Smooth muscle cell (in vitro differentiated cells): ENCODE measurements at regions not wholly inside any gene's neighbourhood (a gene's known extent, or its start where the extent isn't known, plus 50 kb on each side); places are given as distances from the start of the nearest gene placed in this dataset.
A peak's percentile ranks its signal among the peaks of the same experiment; 100 is the strongest.

Experiments
- DNase-seq: peaks from one replicate; lab custom pipeline; 2025; ENCODE audit not compliant: unreplicated experiment; lab: John Stamatoyannopoulos, UW
- H2AFZ ChIP-seq: fragments of 200-600 bp; sonication (generic); 2 replicates; pipeline ENCODE4 v1.6.0; 2016; ENCODE audit warnings: antibody characterized with exemption, low read depth, mild to moderate bottlenecking
- H3F3A ChIP-seq: fragments of 200-600 bp; sonication (generic); 2 replicates; pipeline ENCODE4 v1.6.0; 2017; ENCODE audit warnings: antibody characterized with exemption, low read depth
- H3K27ac ChIP-seq: fragments of 200-600 bp; sonication (generic); 2 replicates; pipeline ENCODE4 v1.5.1; 2016; ENCODE audit warnings: low read depth, mild to moderate bottlenecking
- H3K27me3 ChIP-seq: fragments of 200-600 bp; sonication (generic); 2 replicates; pipeline ENCODE4 v1.6.1; 2016; ENCODE audit warnings: low read depth, mild to moderate bottlenecking
- H3K36me3 ChIP-seq: fragments of 200-600 bp; sonication (generic); 2 replicates; pipeline ENCODE4 v1.5.1; 2016; ENCODE audit warnings: low read depth
- H3K4me1 ChIP-seq: fragments of 200-600 bp; sonication (generic); 2 replicates; pipeline ENCODE4 v1.5.1; 2016; ENCODE audit warnings: low read depth
- H3K4me2 ChIP-seq: fragments of 200-600 bp; sonication (generic); 2 replicates; pipeline ENCODE4 v1.6.0; 2016; ENCODE audit warnings: mild to moderate bottlenecking
- H3K4me3 ChIP-seq: fragments of 200-600 bp; sonication (generic); 2 replicates; pipeline ENCODE4 v1.5.1; 2016; ENCODE audit warnings: mild to moderate bottlenecking
- H3K79me2 ChIP-seq: fragments of 200-600 bp; sonication (generic); 2 replicates; pipeline ENCODE4 v1.6.0; 2016; ENCODE audit warnings: low read depth, mild to moderate bottlenecking
- H3K9ac ChIP-seq: fragments of 200-600 bp; sonication (generic); 2 replicates; pipeline ENCODE4 v1.6.0; 2016; ENCODE audit warnings: low read depth
- H3K9me3 ChIP-seq: fragments of 200-600 bp; sonication (generic); replicated peaks from 2 replicates; pipeline ENCODE4 v1.5.1; 2016; ENCODE audit warnings: low read depth
- H4K20me1 ChIP-seq: fragments of 200-600 bp; sonication (generic); 2 replicates; pipeline ENCODE4 v1.6.0; 2016; ENCODE audit warnings: low read depth
- CTCF ChIP-seq: fragments of 200-600 bp; sonication (generic); IDR thresholded peaks from 2 replicates; pipeline ENCODE4 v1.5.1; 2017; ENCODE audit warnings: borderline replicate concordance, mild to moderate bottlenecking, antibody characterized with exemption; ENCODE audit not compliant: insufficient read depth, poor library complexity, severe bottlenecking
- WGBS: methylation state at CpG from one replicate; pipeline ENCODE4 v1.1.7; 2016; ENCODE audit warnings: low lambda C conversion rate; 5-methylcytosine and 5-hydroxymethylcytosine counted together

GRCh38 chr2:62361964-62362363 is 144.0 kb downstream of the TMEM17 start:
- Histone ChIP-seq H3K4me2 (no peak overlapping the region), H3F3A (no peaks in the 10 kb centered on the region), H3K27ac (no peak overlapping the region), H3K4me3 (no peak overlapping the region), H3K79me2 (no peaks in the 10 kb centered on the region), H3K27me3 (no peaks in the 10 kb centered on the region), H3K9ac (no peak overlapping the region), H3K9me3 (no peaks in the 10 kb centered on the region), H2AFZ (no peak overlapping the region), H3K36me3 (no peaks in the 10 kb centered on the region), H3K4me1 (peaks cover 6% of the 10 kb centered on the region), H4K20me1 (no peaks in the 10 kb centered on the region)
- 95% methylated on average over 2 of the region's 2 CpGs for WGBS
- TF ChIP-seq CTCF, result no peak
- no peak for DNase-seq

DNA sequence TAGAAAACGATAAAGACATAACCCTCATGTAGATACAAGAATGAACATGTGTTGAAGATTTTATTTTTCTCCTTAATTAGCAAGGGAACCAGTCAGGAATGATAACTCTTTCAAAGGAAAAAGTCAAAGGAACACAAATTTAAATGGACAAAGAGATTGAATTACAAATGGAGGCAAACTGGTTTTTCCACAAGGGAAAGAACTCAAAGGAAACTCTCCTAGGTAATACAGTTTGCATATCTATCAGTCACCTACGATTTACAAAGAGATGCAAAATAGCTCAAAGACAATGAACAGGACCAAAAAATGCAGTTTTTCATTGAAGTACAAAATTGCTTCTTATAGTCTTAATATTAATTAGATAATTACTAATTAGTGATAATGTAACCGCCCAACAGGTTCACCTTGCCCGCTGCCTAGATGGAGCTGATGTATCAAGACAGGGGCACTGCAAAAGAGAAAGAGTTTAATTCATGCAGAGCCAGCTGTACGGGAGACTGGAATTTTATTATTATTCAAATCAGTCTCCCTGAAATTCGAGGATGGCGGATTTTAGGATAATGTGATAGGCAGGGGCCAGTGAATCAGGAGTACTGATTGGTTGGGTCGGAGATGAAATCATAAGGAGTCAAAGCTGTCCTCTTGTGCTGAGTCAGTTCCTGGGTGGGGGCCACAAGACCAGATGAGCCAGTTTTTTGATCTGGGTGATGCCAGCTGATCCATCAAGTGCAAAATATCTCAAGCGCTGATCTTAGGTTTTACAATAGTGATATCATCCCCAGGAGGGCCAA is 151.0 kb downstream of the TMEM17 start:
- 44% methylated on average over 9 of the region's 9 CpGs for WGBS
- Histone ChIP-seq H3K27ac (peak overlapping the region; percentile 2), H3K79me2 (no peaks in the 10 kb centered on the region), H3K4me3 (no peak overlapping the region), H3F3A (no peaks in the 10 kb centered on the region), H3K4me1 (no peaks in the 10 kb centered on the region), H2AFZ (no peak overlapping the region), H3K36me3 (no peaks in the 10 kb centered on the region), H3K4me2 (no peak overlapping the region), H3K27me3 (no peaks in the 10 kb centered on the region), H4K20me1 (no peaks in the 10 kb centered on the region), H3K9me3 (no peaks in the 10 kb centered on the region), H3K9ac (no peak overlapping the region)
- no peak for TF ChIP-seq CTCF
- DNase-seq, result no peak

DNA sequence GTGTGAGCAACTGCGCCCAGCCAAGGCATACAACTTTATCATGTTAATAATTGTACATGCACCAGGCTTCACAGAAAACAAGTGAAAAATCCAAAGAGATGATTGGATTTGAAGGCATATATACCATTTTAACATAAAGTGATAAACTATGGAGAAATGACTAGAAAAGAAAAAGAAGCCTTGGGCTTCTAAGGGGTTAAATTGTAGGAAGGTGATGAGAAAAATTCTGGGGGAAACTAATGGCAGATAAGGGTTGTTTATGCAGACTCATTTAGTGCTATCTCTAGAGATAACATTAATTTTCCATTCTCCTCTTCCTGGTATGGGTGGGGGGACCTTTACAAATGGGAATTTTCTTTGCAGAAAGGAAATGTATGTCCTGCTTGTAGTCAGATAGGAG is 154.0 kb downstream of the TMEM17 start:
- no peaks in the 10 kb centered on the region for H3K27me3 ChIP-seq
- H3K4me2 ChIP-seq, result no peak overlapping the region
- H3K4me3 ChIP-seq, result no peak overlapping the region
- no peak overlapping the region for H3K27ac ChIP-seq
- no peaks in the 10 kb centered on the region for H3K36me3 ChIP-seq
- no peaks in the 10 kb centered on the region for H3K9me3 ChIP-seq
- no peak for DNase-seq
- no peak for TF ChIP-seq CTCF
- H3F3A ChIP-seq, result no peaks in the 10 kb centered on the region
- no peak overlapping the region for H2AFZ ChIP-seq
- H3K79me2 ChIP-seq, result no peaks in the 10 kb centered on the region
- H4K20me1 ChIP-seq, result no peaks in the 10 kb centered on the region
- H3K4me1 ChIP-seq, result no peaks in the 10 kb centered on the region
- 100% methylated on average over 1 of the region's 1 CpG for WGBS
- no peak overlapping the region for H3K9ac ChIP-seq

GRCh38 chr2:62349788-62350187 is 153.9 kb downstream of the B3GNT2 start:
- no peak overlapping the region for H3K9ac ChIP-seq
- no peaks in the 10 kb centered on the region for H3K79me2 ChIP-seq
- no peaks in the 10 kb centered on the region for H3K27me3 ChIP-seq
- no peak overlapping the region for H2AFZ ChIP-seq
- DNase-seq, result no peak
- H3K27ac ChIP-seq, result no peak overlapping the region
- H3K9me3 ChIP-seq, result no peaks in the 10 kb centered on the region
- no peak for TF ChIP-seq CTCF
- 92% methylated on average over 6 of the region's 6 CpGs for WGBS
- H3K36me3 ChIP-seq, result no peaks in the 10 kb centered on the region
- H3K4me1 ChIP-seq, result no peaks in the 10 kb centered on the region
- H4K20me1 ChIP-seq, result no peaks in the 10 kb centered on the region
- H3F3A ChIP-seq, result no peaks in the 10 kb centered on the region
- H3K4me2 ChIP-seq, result no peak overlapping the region
- H3K4me3 ChIP-seq, result no peak overlapping the region
